DND-41 (cell line): ENCODE measurements at regions not wholly inside any gene's neighbourhood (a gene's known extent, or its start where the extent isn't known, plus 50 kb on each side); places are given as distances from the start of the nearest gene placed in this dataset.

Experiments used
- ATAC-seq: fragments of 200-7000 bp; cut with Tn5 transposase; 3 replicates; pipeline ENCODE4 v1.9.1; 2021; ENCODE audit warnings: low read depth; ENCODE audit not compliant: insufficient read depth
- DNase-seq: peaks from one replicate; pipeline ENCODE4 v3.0.0-alpha.2; 2020
- H2AFZ ChIP-seq: 2 replicates; pipeline ENCODE4 v1.6.0; 2012; ENCODE audit warnings: low read depth, low read length
- H3K27ac ChIP-seq: 2 replicates; pipeline ENCODE4 v1.5.1; 2012; ENCODE audit warnings: low read length, inconsistent platforms
- H3K27me3 ChIP-seq: fragments of 200-600 bp; sonication (generic); 2 replicates; pipeline ENCODE4 v1.6.0; 2012; ENCODE audit warnings: low read length, mild to moderate bottlenecking, inconsistent platforms; ENCODE audit not compliant: insufficient read depth, poor library complexity
- H3K36me3 ChIP-seq: 2 replicates; pipeline ENCODE4 v1.5.1; 2012; ENCODE audit warnings: low read length, inconsistent platforms; ENCODE audit not compliant: insufficient read depth
- H3K4me1 ChIP-seq: 2 replicates; pipeline ENCODE4 v1.5.1; 2012; ENCODE audit warnings: mild to moderate bottlenecking, low read length; ENCODE audit not compliant: insufficient read depth
- H3K4me2 ChIP-seq: 2 replicates; pipeline ENCODE4 v1.6.0; 2012; ENCODE audit warnings: mild to moderate bottlenecking, moderate library complexity, low read length, inconsistent platforms; ENCODE audit not compliant: insufficient read depth
- H3K4me3 ChIP-seq, 2 experiments: fragments of 200-600 bp in 1 of 2; shearing (Covaris generic) in 1 of 2; 2 replicates each; pipeline ENCODE4 v1.5.1; 2012 to 2016; ENCODE audit warnings: inconsistent platforms in 2 of 2, low read length in 2 of 2, mild to moderate bottlenecking in 2 of 2, low read depth in 1 of 2, moderate library complexity in 1 of 2
- H3K79me2 ChIP-seq: 2 replicates; pipeline ENCODE4 v1.6.0; 2012; ENCODE audit warnings: low read length, inconsistent platforms; ENCODE audit not compliant: insufficient read depth
- H3K9ac ChIP-seq: 2 replicates; pipeline ENCODE4 v1.6.0; 2012; ENCODE audit warnings: low read depth, mild to moderate bottlenecking, inconsistent platforms, low read length, moderate library complexity
- H3K9me3 ChIP-seq: 2 replicates; pipeline ENCODE4 v1.5.1; 2012; ENCODE audit warnings: low read length, moderate library complexity, mild to moderate bottlenecking, inconsistent platforms; ENCODE audit not compliant: insufficient read depth, severe bottlenecking
- H4K20me1 ChIP-seq: 2 replicates; pipeline ENCODE4 v1.6.0; 2012; ENCODE audit warnings: low read length; ENCODE audit not compliant: insufficient read depth
- CTCF ChIP-seq: IDR thresholded peaks from 2 replicates; pipeline ENCODE4 v1.5.1; 2012; ENCODE audit warnings: borderline replicate concordance, low read length, moderate library complexity, mild to moderate bottlenecking; ENCODE audit not compliant: poor library complexity, severe bottlenecking; ENCODE audit errors: extremely low read depth
- EZH2 ChIP-seq: IDR thresholded peaks from 3 replicates; pipeline ENCODE4 v1.6.1; 2012; ENCODE audit warnings: borderline replicate concordance, low read depth, mild to moderate bottlenecking, moderate library complexity, low read length, inconsistent platforms; ENCODE audit not compliant: severe bottlenecking

GRCh38 chr3:171548917-171549316, 88.7 kb upstream of the TNIK start:
- no peaks in the 10 kb centered on the region for H3K27me3 ChIP-seq

GRCh38 chr3:171543759-171544300, 83.6 kb upstream of the TNIK start:
- Histone ChIP-seq H3K36me3 (no peaks in the 10 kb centered on the region), H3K4me1 (no peaks in the 10 kb centered on the region), H3K4me3 (no peak overlapping the region), H2AFZ (no peak overlapping the region), H4K20me1 (no peaks in the 10 kb centered on the region), H3K27me3 (no peaks in the 10 kb centered on the region), H3K9me3 (no peaks in the 10 kb centered on the region), H3K9ac (no peak overlapping the region), H3K27ac (no peak overlapping the region), H3K4me2 (no peak overlapping the region), H3K79me2 (no peaks in the 10 kb centered on the region)
- ATAC-seq (no peak), DNase-seq (no peak)
- TF ChIP-seq EZH2 (no peak), CTCF (no peak)

More at GRCh38 chr3:171548917-171549316, 88.7 kb upstream of the TNIK start:
- ATAC-seq (no peak), DNase-seq (no peak)
- Histone ChIP-seq H4K20me1 (no peaks in the 10 kb centered on the region), H3K9ac (no peak overlapping the region), H3K79me2 (no peaks in the 10 kb centered on the region), H3K27ac (no peak overlapping the region), H3K9me3 (no peaks in the 10 kb centered on the region), H3K4me3 (no peak overlapping the region), H3K36me3 (no peaks in the 10 kb centered on the region), H2AFZ (no peak overlapping the region), H3K4me2 (no peak overlapping the region), H3K4me1 (no peaks in the 10 kb centered on the region)
- TF ChIP-seq EZH2 (no peak), CTCF (no peak)

GRCh38 chr3:171542976-171543375, 82.8 kb upstream of the TNIK start:
- DNase-seq (no peak), ATAC-seq (no peak)
- Histone ChIP-seq H3K79me2 (no peaks in the 10 kb centered on the region), H3K36me3 (no peaks in the 10 kb centered on the region), H4K20me1 (no peaks in the 10 kb centered on the region), H3K27ac (no peak overlapping the region), H3K27me3 (no peaks in the 10 kb centered on the region), H2AFZ (no peak overlapping the region), H3K4me3 (no peak overlapping the region), H3K4me2 (no peak overlapping the region), H3K9ac (no peak overlapping the region), H3K9me3 (no peaks in the 10 kb centered on the region), H3K4me1 (no peaks in the 10 kb centered on the region)
- TF ChIP-seq CTCF: no peak
- no peak for TF ChIP-seq EZH2

- H3K4me2 ChIP-seq: no peak overlapping the region
- no peak overlapping the region for H3K4me3 ChIP-seq
- no peaks in the 10 kb centered on the region for H3K4me1 ChIP-seq
- H3K27ac ChIP-seq: no peak overlapping the region
- H3K9me3 ChIP-seq: no peaks in the 10 kb centered on the region
- ATAC-seq (no peak), DNase-seq (no peak)
- H2AFZ ChIP-seq: no peak overlapping the region
- H3K27me3 ChIP-seq: no peaks in the 10 kb centered on the region
- TF ChIP-seq EZH2: no peak
- TF ChIP-seq CTCF: no peak
- no peaks in the 10 kb centered on the region for H4K20me1 ChIP-seq
- H3K9ac ChIP-seq: no peak overlapping the region
- H3K36me3 ChIP-seq: no peaks in the 10 kb centered on the region
- H3K79me2 ChIP-seq: no peaks in the 10 kb centered on the region
Measured at GRCh38 chr3:171541647-171542046, 81.4 kb upstream of the TNIK start.
